H1 (cell line): ENCODE measurements at regions not wholly inside any gene's neighbourhood (a gene's known extent, or its start where the extent isn't known, plus 50 kb on each side); places are given as distances from the start of the nearest gene placed in this dataset.

Experiments
- CTCF ChIA-PET: fragments of 300-600 bp; sonication (Branson Sonifier 250); formaldehyde crosslinking; loops from one replicate; lab custom pipeline; 2021; ENCODE audit not compliant: partially characterized antibody; lab: Charles Lee
- POLR2A ChIA-PET: fragments of 300-600 bp; sonication (Branson Sonifier 250); formaldehyde crosslinking; loops from one replicate; lab custom pipeline; 2021; ENCODE audit warnings: inconsistent platforms; ENCODE audit not compliant: partially characterized antibody; lab: Charles Lee
- DNase-seq, 2 experiments: peaks; one replicate each; pipeline versions ENCODE4 v3.0.0 to v3.0.0-alpha.2; 2010 to 2022; ENCODE audit warnings: low spot score in 2 of 2, low read depth in 1 of 2, mixed read lengths in 1 of 2
- FAIRE-seq: peaks from 2 replicates; lab custom pipeline; 2011; peaks lifted over from hg19 to GRCh38; lab: Jason Lieb, UNC
- H2AFZ ChIP-seq: 2 replicates; pipeline ENCODE4 v1.8.1; 2012; ENCODE audit warnings: low read length, inconsistent platforms
- H2AK5ac ChIP-seq: 2 replicates; pipeline ENCODE4 v1.6.1; 2013; ENCODE audit warnings: low read depth, low read length
- H2BK120ac ChIP-seq: replicated peaks from 2 replicates; pipeline ENCODE3; 2013; ENCODE audit warnings: low read depth, low read length, inconsistent platforms
- H2BK12ac ChIP-seq: 2 replicates; pipeline ENCODE4 v1.6.1; 2013; ENCODE audit warnings: low read depth, low read length
- H2BK15ac ChIP-seq: 2 replicates; pipeline ENCODE4 v1.6.1; 2013; ENCODE audit warnings: low read length
- H2BK20ac ChIP-seq: 2 replicates; pipeline ENCODE4 v1.6.1; 2013; ENCODE audit warnings: low read length
- H2BK5ac ChIP-seq: 2 replicates; pipeline ENCODE4 v1.6.1; 2013; ENCODE audit warnings: low read depth, low read length
- H3K14ac ChIP-seq: 2 replicates; pipeline ENCODE4 v1.6.1; 2013; ENCODE audit warnings: inconsistent platforms; ENCODE audit not compliant: insufficient read length
- H3K18ac ChIP-seq: 2 replicates; pipeline ENCODE4 v1.6.1; 2013; ENCODE audit warnings: low read length; ENCODE audit errors: extremely low read depth
- H3K23ac ChIP-seq: 2 replicates; pipeline ENCODE4 v1.6.1; 2013; ENCODE audit warnings: inconsistent platforms; ENCODE audit not compliant: insufficient read length
- H3K23me2 ChIP-seq: 2 replicates; pipeline ENCODE4 v1.6.1; 2013; ENCODE audit warnings: low read depth, low read length
- H3K27ac ChIP-seq: 2 replicates; pipeline ENCODE4 v1.6.1; 2011; ENCODE audit warnings: low read depth, low read length, inconsistent platforms
- H3K27me3 ChIP-seq, 4 experiments: replicated peaks in 1 of 4; 1 replicate in 1 of 4; 2 replicates in 3 of 4; pipeline versions ENCODE4 v1.6.1 to v1.8.1; 2011 to 2013; ENCODE audit warnings: low read length in 3 of 4, mild to moderate bottlenecking in 3 of 4, inconsistent platforms in 2 of 4, mixed read lengths in 2 of 4, moderate library complexity in 1 of 4; ENCODE audit not compliant: control insufficient read depth in 3 of 4, insufficient read depth in 3 of 4; ENCODE audit errors: extremely low read depth in 1 of 4
- H3K36me3 ChIP-seq, 4 experiments: 2 replicates each; pipeline versions ENCODE4 v1.6.1 to v1.8.1; 2011 to 2013; ENCODE audit warnings: mild to moderate bottlenecking in 4 of 4, low read length in 3 of 4, moderate library complexity in 2 of 4, control low read depth in 1 of 4, inconsistent platforms in 1 of 4; ENCODE audit not compliant: insufficient read depth in 4 of 4, control insufficient read depth in 2 of 4
- H3K4ac ChIP-seq: replicated peaks from 2 replicates; pipeline ENCODE3; 2013; ENCODE audit warnings: low read length, low read depth, mixed read lengths, inconsistent platforms; ENCODE audit not compliant: insufficient read length
- H3K4me1 ChIP-seq, 4 experiments: replicated peaks in 1 of 4; 1 replicate in 1 of 4; 2 replicates in 3 of 4; pipeline versions ENCODE4 v1.6.1 to v1.8.1; 2011 to 2013; ENCODE audit warnings: low read length in 3 of 4, inconsistent platforms in 2 of 4, mixed read lengths in 1 of 4; ENCODE audit not compliant: insufficient read depth in 4 of 4, control insufficient read depth in 3 of 4
- H3K4me2 ChIP-seq, 2 experiments: 2 replicates each; pipeline versions ENCODE4 v1.6.1 to v1.8.1; 2011 to 2013; ENCODE audit warnings: low read depth in 2 of 2, low read length in 2 of 2, control low read depth in 1 of 2, inconsistent platforms in 1 of 2, mild to moderate bottlenecking in 1 of 2; ENCODE audit not compliant: insufficient read depth in 1 of 2
- H3K4me3 ChIP-seq, 4 experiments: fragments of 200-600, 300-600 bp in 1 of 4; sonication (generic), shearing (Covaris generic), sonication (Bioruptor Twin) in 1 of 4; 2 replicates each; pipeline versions ENCODE4 v1.5.1 to v1.8.1; 2011 to 2016; ENCODE audit warnings: low read length in 4 of 4, low read depth in 3 of 4, control low read depth in 2 of 4, inconsistent platforms in 2 of 4, mild to moderate bottlenecking in 2 of 4, mixed read lengths in 1 of 4, moderate library complexity in 1 of 4; ENCODE audit not compliant: insufficient read depth in 2 of 4; ENCODE audit errors: extremely low read depth in 1 of 4
- H3K56ac ChIP-seq: replicated peaks from 2 replicates; pipeline ENCODE3; 2013; ENCODE audit warnings: low read depth, mild to moderate bottlenecking, mixed read lengths, low read length, inconsistent platforms; ENCODE audit not compliant: insufficient read length
- H3K79me1 ChIP-seq: 2 replicates; pipeline ENCODE4 v1.6.1; 2013; ENCODE audit warnings: low read depth, low read length, control low read depth
- H3K79me2 ChIP-seq, 2 experiments: 2 replicates each; pipeline versions ENCODE4 v1.6.1 to v1.8.1; 2012 to 2013; ENCODE audit warnings: low read length in 2 of 2, mild to moderate bottlenecking in 2 of 2, inconsistent platforms in 1 of 2; ENCODE audit not compliant: insufficient read depth in 2 of 2, control insufficient read depth in 1 of 2
- H3K9ac ChIP-seq, 4 experiments: replicated peaks in 1 of 4; 1 replicate in 1 of 4; 2 replicates in 3 of 4; pipeline versions ENCODE4 v1.6.1 to v1.8.1; 2011 to 2013; ENCODE audit warnings: low read depth in 3 of 4, low read length in 3 of 4, control low read depth in 2 of 4, mild to moderate bottlenecking in 2 of 4, moderate library complexity in 2 of 4, inconsistent platforms in 1 of 4; ENCODE audit errors: extremely low read depth in 1 of 4
- H3K9me3 ChIP-seq, 2 experiments: 2 replicates each; pipeline versions ENCODE4 v1.6.1 to v1.8.1; 2012 to 2013; ENCODE audit warnings: mild to moderate bottlenecking in 2 of 2, moderate library complexity in 2 of 2, control low read depth in 1 of 2, inconsistent platforms in 1 of 2, low read depth in 1 of 2, low read length in 1 of 2, mixed read lengths in 1 of 2; ENCODE audit not compliant: insufficient read depth in 2 of 2
- H4K20me1 ChIP-seq, 2 experiments: replicated peaks in 1 of 2; 2 replicates each; pipeline versions ENCODE3 to v1.8.1; 2011 to 2013; ENCODE audit warnings: inconsistent platforms in 2 of 2, low read length in 2 of 2, mild to moderate bottlenecking in 1 of 2; ENCODE audit not compliant: insufficient read depth in 2 of 2, control insufficient read depth in 1 of 2
- H4K5ac ChIP-seq: 2 replicates; pipeline ENCODE4 v1.6.1; 2013; ENCODE audit warnings: low read length, low read depth, mixed read lengths, inconsistent platforms; ENCODE audit not compliant: insufficient read length
- H4K8ac ChIP-seq: 2 replicates; pipeline ENCODE4 v1.8.0; 2013; ENCODE audit warnings: mild to moderate bottlenecking, moderate library complexity, low read length, inconsistent platforms; ENCODE audit not compliant: insufficient read depth; ENCODE audit errors: extremely low read depth
- H4K91ac ChIP-seq: replicated peaks from 2 replicates; pipeline ENCODE3; 2013; ENCODE audit warnings: low read length, mixed read lengths, inconsistent platforms; ENCODE audit not compliant: insufficient read length
- ATF2 ChIP-seq: IDR thresholded peaks from 2 replicates; pipeline ENCODE4 v1.6.1; 2012; ENCODE audit warnings: low read length, inconsistent platforms
- NANOG ChIP-seq: IDR thresholded peaks from 2 replicates; pipeline ENCODE4 v1.6.1; 2011; ENCODE audit warnings: low read length, low read depth, mild to moderate bottlenecking, inconsistent platforms; ENCODE audit not compliant: insufficient read depth, poor library complexity, severe bottlenecking
- WGBS, 2 experiments: shearing (Covaris generic) in 1 of 2; methylation state at CpG; one replicate each; pipeline versions ENCODE4 v1.1.6 to v1.1.7; 2013 to 2015; ENCODE audit warnings: low lambda C conversion rate in 2 of 2, mixed read lengths in 2 of 2, inconsistent platforms in 1 of 2, low coverage in 1 of 2, missing lambda C conversion rate in 1 of 2; ENCODE audit not compliant: insufficient replicate concordance in 2 of 2, insufficient coverage in 1 of 2, insufficient read length in 1 of 2; ENCODE audit errors: extremely low coverage in 1 of 2, missing lambda C conversion rate in 1 of 2; 5-methylcytosine and 5-hydroxymethylcytosine counted together

- WGBS, 2 experiments = 92% methylated on average over 6 of the region's 6 CpGs; no CpG with 5 or more reads in 1 of the 2 experiments
- no peak for TF ChIP-seq NANOG
- no peak for TF ChIP-seq ATF2
Measured at GRCh38 chr3:109803274-109803673, 465.9 kb upstream of the DPPA4 start.

More at GRCh38 chr3:109803274-109803673, 465.9 kb upstream of the DPPA4 start:
- H2BK15ac ChIP-seq = no peak overlapping the region
- H3K18ac ChIP-seq = no peak overlapping the region
- no peak overlapping the region for H2AK5ac ChIP-seq
- no peaks in the 10 kb centered on the region for H3K36me3 ChIP-seq
- H2BK5ac ChIP-seq = no peak overlapping the region
- no peaks in the 10 kb centered on the region for H3K23me2 ChIP-seq
- H3K79me2 ChIP-seq = no peaks in the 10 kb centered on the region
- H3K27me3 ChIP-seq = no peaks in the 10 kb centered on the region
- no peaks in the 10 kb centered on the region for H3K9me3 ChIP-seq
- H3K27ac ChIP-seq = no peak overlapping the region
- H4K91ac ChIP-seq = no peak overlapping the region
- H4K8ac ChIP-seq = no peak overlapping the region
- H3K14ac ChIP-seq = no peak overlapping the region
- no peak overlapping the region for H2BK12ac ChIP-seq
- no peak for DNase-seq
- H3K9ac ChIP-seq = no peak overlapping the region
- H2BK20ac ChIP-seq = no peak overlapping the region
- H2BK120ac ChIP-seq = no peak overlapping the region
- H3K4me2 ChIP-seq = no peak overlapping the region
- no peak overlapping the region for H3K4ac ChIP-seq
- no peaks in the 10 kb centered on the region for H3K79me1 ChIP-seq
- FAIRE-seq = no peak
- H2AFZ ChIP-seq = no peak overlapping the region
- no peak overlapping the region for H4K5ac ChIP-seq
- H4K20me1 ChIP-seq = no peaks in the 10 kb centered on the region
- no peak overlapping the region for H3K56ac ChIP-seq
- no peak overlapping the region for H3K23ac ChIP-seq
- CTCF ChIA-PET = interaction anchor here (0.6 to 4.7 kb wide), 27 partner anchors 11 to 1748 kb away, joined by 3 to 49 read pairs (median 3); no protein-coding TSS in a partner anchor
- H3K4me3 ChIP-seq = no peak overlapping the region
- peaks cover 0 to 2% (median 0%) of the 10 kb centered on the region in 4 experiments; a peak in 1 of 7 replicates for H3K4me1 ChIP-seq
- POLR2A ChIA-PET = no interaction called here
